Esophagus muscularis mucosa (tissue), 4 donors: ENCODE measurements at regions not wholly inside any gene's neighbourhood (a gene's known extent, or its start where the extent isn't known, plus 50 kb on each side); places are given as distances from the start of the nearest gene placed in this dataset.

ENCODE experiments used
- DNase-seq: peaks from one replicate; pipeline ENCODE4 v3.0.0-alpha.2; 2017; ENCODE audit errors: extremely low spot score
- H3K27ac ChIP-seq, 4 donors: fragments of 200-600 bp; sonication (generic); replicated peaks in 1 of 4; 1 replicate in 3 of 4; 2 replicates in 1 of 4; pipeline ENCODE4 v1.5.1; 2016 to 2019; ENCODE audit warnings: mild to moderate bottlenecking in 1 of 4
- H3K27me3 ChIP-seq, 4 donors: fragments of 200-600 bp; sonication (generic); one replicate each; pipeline versions ENCODE4 v1.5.1 to v1.6.0; 2016 to 2019
- H3K36me3 ChIP-seq, 4 donors: fragments of 200-600 bp; sonication (generic); one replicate each; pipeline ENCODE4 v1.5.1; 2016 to 2019
- H3K4me1 ChIP-seq, 4 donors: fragments of 200-600 bp; sonication (generic); one replicate each; pipeline ENCODE4 v1.5.1; 2016 to 2019
- H3K4me3 ChIP-seq, 4 donors: fragments of 200-600 bp; sonication (generic); 1 replicate in 2 of 4; 2 replicates in 2 of 4; pipeline ENCODE4 v1.5.1; 2016 to 2019; ENCODE audit warnings: mild to moderate bottlenecking in 4 of 4, moderate library complexity in 1 of 4
- H3K9me3 ChIP-seq, 4 donors: fragments of 200-600 bp; sonication (generic); 1 replicate in 3 of 4; 2 replicates in 1 of 4; pipeline ENCODE4 v1.5.1; 2016 to 2019
- EP300 ChIP-seq: sonication (generic); formaldehyde crosslinking; IDR thresholded peaks from one replicate; pipeline ENCODE4 v1.6.1; 2017; ENCODE audit warnings: antibody characterized with exemption
- POLR2A ChIP-seq: fragments of 450-650 bp; IDR thresholded peaks from one replicate; pipeline ENCODE4 v1.6.1; 2017; ENCODE audit warnings: antibody characterized with exemption, moderate library complexity, mild to moderate bottlenecking, low read depth
- POLR2AphosphoS5 ChIP-seq, 2 donors: sonication (generic); formaldehyde crosslinking; IDR thresholded peaks; one replicate each; pipeline ENCODE4 v1.6.1; 2017; ENCODE audit warnings: antibody characterized with exemption in 2 of 2
- WGBS: methylation state at CpG from one replicate; pipeline ENCODE4 v1.1.5; 2018; 5-methylcytosine and 5-hydroxymethylcytosine counted together
- intact Hi-C: fragments of 100-400 bp; cut with DNase I; formaldehyde crosslinking; loops from one replicate; pipeline ENCODE4 v1.15.1; 2023
- TF ChIP-seq, protein P1 (sequence below), 3 experiments: fragments of 200-600 bp in 2 of 3; fragments of 450-650 bp in 1 of 3; sonication (generic) in 2 of 3; IDR thresholded peaks; one replicate each; pipeline ENCODE4 v1.5.1; 2017 to 2019; ENCODE audit warnings: antibody characterized with exemption in 3 of 3, mild to moderate bottlenecking in 2 of 3, moderate library complexity in 1 of 3

DNA sequence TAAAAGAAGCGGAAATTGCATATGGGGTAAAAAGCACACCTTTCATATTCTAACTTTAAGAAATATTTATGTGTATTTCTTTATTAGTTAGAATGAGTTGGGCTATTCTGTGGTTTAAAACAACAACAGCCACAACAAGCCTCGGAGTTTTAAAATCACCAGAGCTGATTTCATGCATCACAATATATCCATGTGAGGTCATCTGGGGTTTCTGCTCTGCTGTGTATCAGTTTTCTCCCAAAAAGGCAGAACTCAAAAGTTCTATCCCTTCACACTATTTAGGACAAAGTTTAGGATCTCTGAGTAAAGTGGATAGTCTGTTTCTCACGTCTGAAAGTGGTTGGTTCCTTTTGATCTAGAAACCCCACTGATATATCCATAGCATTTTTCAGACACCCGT is 601.5 kb upstream of the GCFC2 start:
- Histone ChIP-seq H3K4me1 (no peaks in the 10 kb centered on the region), H3K36me3 (no peaks in the 10 kb centered on the region), H3K4me3 (no peak overlapping the region), H3K27me3 (no peaks in the 10 kb centered on the region), H3K9me3 (no peaks in the 10 kb centered on the region), H3K27ac (no peak overlapping the region)
- TF ChIP-seq EP300: no peak
- TF ChIP-seq POLR2AphosphoS5 (IDR thresholded peaks at IDR 0.05): no peak
- TF ChIP-seq, protein P1, sequence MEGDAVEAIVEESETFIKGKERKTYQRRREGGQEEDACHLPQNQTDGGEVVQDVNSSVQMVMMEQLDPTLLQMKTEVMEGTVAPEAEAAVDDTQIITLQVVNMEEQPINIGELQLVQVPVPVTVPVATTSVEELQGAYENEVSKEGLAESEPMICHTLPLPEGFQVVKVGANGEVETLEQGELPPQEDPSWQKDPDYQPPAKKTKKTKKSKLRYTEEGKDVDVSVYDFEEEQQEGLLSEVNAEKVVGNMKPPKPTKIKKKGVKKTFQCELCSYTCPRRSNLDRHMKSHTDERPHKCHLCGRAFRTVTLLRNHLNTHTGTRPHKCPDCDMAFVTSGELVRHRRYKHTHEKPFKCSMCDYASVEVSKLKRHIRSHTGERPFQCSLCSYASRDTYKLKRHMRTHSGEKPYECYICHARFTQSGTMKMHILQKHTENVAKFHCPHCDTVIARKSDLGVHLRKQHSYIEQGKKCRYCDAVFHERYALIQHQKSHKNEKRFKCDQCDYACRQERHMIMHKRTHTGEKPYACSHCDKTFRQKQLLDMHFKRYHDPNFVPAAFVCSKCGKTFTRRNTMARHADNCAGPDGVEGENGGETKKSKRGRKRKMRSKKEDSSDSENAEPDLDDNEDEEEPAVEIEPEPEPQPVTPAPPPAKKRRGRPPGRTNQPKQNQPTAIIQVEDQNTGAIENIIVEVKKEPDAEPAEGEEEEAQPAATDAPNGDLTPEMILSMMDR (IDR thresholded peaks at IDR 0.05): no peak
- DNase-seq: no peak
- 78% methylated on average over 4 of the region's 4 CpGs for WGBS
- intact Hi-C loops: no loop called here

DNA sequence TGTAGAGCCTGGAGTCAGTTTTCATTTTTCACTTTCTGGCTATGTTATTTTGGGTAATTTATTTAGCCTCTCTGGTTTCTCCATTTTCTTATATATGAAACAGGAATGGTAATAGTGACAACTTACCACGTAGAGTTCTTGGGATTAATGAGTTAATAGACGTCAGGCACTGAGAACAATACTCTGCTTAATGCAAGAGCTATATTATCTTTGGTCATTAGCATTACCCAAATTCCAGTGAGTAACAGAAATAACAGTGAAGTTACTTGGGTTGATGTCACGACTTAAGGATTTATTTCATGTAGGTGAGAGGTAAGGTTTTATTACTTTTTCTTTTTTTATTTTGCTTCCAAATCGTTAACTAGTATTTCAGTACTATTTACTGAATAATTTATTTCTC is 601.0 kb upstream of the GCFC2 start:
- TF ChIP-seq, protein P1 (IDR thresholded peaks at IDR 0.05): no peak
- TF ChIP-seq POLR2A (no peak), EP300 (no peak), POLR2AphosphoS5 (IDR thresholded peaks at IDR 0.05) (no peak)
- Histone ChIP-seq H3K27me3 (no peaks in the 10 kb centered on the region), H3K4me3 (no peak overlapping the region)

DNA sequence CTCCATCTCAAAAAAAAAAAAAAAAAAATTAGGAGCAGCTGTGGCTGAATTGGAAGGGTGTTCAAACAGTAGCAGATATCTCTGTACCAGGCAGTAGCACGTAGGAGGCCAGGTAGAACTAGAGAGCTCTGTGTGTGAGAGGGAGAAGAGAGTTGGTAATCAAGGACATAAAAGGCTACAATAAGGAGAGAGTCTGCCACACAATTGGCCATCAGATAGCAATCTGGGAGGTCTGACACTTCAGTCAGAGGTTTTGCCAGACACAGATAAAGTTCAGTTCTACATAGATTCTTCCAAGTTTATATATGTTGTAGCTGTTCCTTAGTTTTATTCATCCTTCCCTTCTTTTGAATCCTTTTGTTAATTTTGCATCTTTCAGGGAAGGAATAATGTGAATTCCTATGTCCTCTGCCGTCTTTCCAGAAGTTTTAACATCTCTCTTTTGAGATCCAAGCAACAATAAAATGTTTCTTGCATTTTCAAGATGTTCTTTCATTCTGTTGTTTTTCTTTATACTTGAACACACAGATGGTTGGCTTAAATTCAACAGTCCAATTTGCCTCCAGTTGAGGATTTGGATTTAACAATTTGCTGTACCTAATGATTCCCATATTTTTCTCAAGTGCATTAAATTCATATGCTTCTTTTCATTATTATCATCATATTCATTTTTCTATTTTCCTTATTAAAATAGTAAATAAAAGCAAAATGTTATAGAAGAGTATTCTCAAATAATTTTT is 600.3 kb upstream of the GCFC2 start:
- 67% methylated on average over 2 of the region's 2 CpGs for WGBS
- Histone ChIP-seq H3K4me3 (no peak overlapping the region), H3K27ac (no peak overlapping the region), H3K9me3 (no peaks in the 10 kb centered on the region), H3K27me3 (no peaks in the 10 kb centered on the region), H3K36me3 (no peaks in the 10 kb centered on the region), H3K4me1 (no peaks in the 10 kb centered on the region)
- TF ChIP-seq EP300: no peak
- no peak for TF ChIP-seq POLR2AphosphoS5 (IDR thresholded peaks at IDR 0.05)
- TF ChIP-seq, protein P1 (IDR thresholded peaks at IDR 0.05): no peak
- no peak for TF ChIP-seq POLR2A
- DNase-seq: no peak
- intact Hi-C loops: no loop called here

More for the DNA sequence above, 601.0 kb upstream of the GCFC2 start:
- no peaks in the 10 kb centered on the region for H3K9me3 ChIP-seq
- 64% methylated on average over 4 of the region's 4 CpGs for WGBS
- H3K36me3 ChIP-seq: no peaks in the 10 kb centered on the region
- H3K4me1 ChIP-seq: no peaks in the 10 kb centered on the region
- intact Hi-C loops: no loop called here
- H3K27ac ChIP-seq: no peak overlapping the region
- no peak for DNase-seq

DNA sequence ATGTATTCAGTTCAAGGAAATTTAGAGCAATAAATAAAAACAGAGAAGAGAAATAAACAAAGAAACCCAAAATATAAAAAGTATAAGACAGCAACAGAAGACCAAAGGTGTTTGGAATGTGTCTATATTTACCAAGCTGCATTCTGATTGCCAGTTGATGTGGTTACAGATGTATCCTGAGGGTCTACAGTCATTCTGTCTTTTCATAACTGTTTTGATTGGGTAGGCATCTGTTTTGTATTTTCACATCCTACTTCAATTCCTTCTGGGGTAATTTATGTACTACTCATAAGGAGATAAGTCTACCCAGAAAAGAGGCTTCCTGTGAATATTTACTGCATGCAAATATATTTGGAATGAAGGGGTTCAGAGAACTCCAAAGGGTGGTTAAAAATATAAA is 596.8 kb upstream of the GCFC2 start:
- Histone ChIP-seq H3K9me3 (no peaks in the 10 kb centered on the region), H3K4me3 (no peak overlapping the region), H3K4me1 (no peaks in the 10 kb centered on the region), H3K36me3 (no peaks in the 10 kb centered on the region), H3K27ac (no peak overlapping the region), H3K27me3 (no peaks in the 10 kb centered on the region)
- no peak for DNase-seq
- no peak for TF ChIP-seq POLR2AphosphoS5 (IDR thresholded peaks at IDR 0.05)
- TF ChIP-seq POLR2A: no peak
- no peak for TF ChIP-seq EP300
- TF ChIP-seq, protein P1 (IDR thresholded peaks at IDR 0.05): no peak
- intact Hi-C loops: no loop called here

DNA sequence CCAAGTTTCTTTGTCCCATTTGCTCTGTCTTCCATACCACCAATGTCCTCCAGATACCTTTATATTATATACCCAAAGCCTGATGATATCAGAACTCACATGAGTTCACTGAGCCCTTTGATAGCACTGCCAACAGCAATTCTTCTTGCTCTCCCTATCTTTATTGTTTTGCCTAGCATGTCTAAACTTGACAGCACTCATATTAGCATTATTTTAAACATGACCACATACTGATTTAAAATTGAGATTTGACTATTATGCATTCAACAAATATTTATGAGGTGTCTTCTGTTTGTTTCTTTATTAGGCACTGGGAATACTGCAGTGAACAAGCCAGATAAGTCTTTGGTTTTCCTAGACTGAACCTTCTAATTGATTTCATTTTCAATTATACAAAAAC is 587.3 kb upstream of the GCFC2 start:
- no peak overlapping the region for H3K4me3 ChIP-seq
- no peaks in the 10 kb centered on the region for H3K27me3 ChIP-seq
- H3K36me3 ChIP-seq: no peaks in the 10 kb centered on the region
- no peak for DNase-seq
- TF ChIP-seq POLR2A (no peak), EP300 (no peak), POLR2AphosphoS5 (IDR thresholded peaks at IDR 0.05) (no peak)
- TF ChIP-seq, protein P1 (IDR thresholded peaks at IDR 0.05): no peak
- no peak overlapping the region for H3K27ac ChIP-seq
- no peaks in the 10 kb centered on the region for H3K4me1 ChIP-seq
- no peaks in the 10 kb centered on the region for H3K9me3 ChIP-seq
- intact Hi-C loops: no loop called here
